SU-DHL-6 (cell line): ENCODE measurements at regions not wholly inside any gene's neighbourhood (a gene's known extent, or its start where the extent isn't known, plus 50 kb on each side); places are given as distances from the start of the nearest gene placed in this dataset.

Experiments
- EZH2phosphoT487 ChIP-seq: fragments of 200-600 bp; sonication (generic), shearing (Covaris generic); conservative IDR thresholded peaks from 2 replicates; pipeline ENCODE4 v1.6.1; 2018; ENCODE audit warnings: mild to moderate bottlenecking, antibody characterized with exemption, low read length, moderate library complexity, mixed read lengths
- TF ChIP-seq, protein P1 (sequence below): fragments of 200-600 bp; sonication (generic); IDR thresholded peaks from one replicate; pipeline ENCODE4 v1.5.1; 2017; ENCODE audit warnings: antibody characterized with exemption, mild to moderate bottlenecking, low read length, moderate library complexity; ENCODE audit not compliant: insufficient read depth, poor library complexity, severe bottlenecking

DNA sequence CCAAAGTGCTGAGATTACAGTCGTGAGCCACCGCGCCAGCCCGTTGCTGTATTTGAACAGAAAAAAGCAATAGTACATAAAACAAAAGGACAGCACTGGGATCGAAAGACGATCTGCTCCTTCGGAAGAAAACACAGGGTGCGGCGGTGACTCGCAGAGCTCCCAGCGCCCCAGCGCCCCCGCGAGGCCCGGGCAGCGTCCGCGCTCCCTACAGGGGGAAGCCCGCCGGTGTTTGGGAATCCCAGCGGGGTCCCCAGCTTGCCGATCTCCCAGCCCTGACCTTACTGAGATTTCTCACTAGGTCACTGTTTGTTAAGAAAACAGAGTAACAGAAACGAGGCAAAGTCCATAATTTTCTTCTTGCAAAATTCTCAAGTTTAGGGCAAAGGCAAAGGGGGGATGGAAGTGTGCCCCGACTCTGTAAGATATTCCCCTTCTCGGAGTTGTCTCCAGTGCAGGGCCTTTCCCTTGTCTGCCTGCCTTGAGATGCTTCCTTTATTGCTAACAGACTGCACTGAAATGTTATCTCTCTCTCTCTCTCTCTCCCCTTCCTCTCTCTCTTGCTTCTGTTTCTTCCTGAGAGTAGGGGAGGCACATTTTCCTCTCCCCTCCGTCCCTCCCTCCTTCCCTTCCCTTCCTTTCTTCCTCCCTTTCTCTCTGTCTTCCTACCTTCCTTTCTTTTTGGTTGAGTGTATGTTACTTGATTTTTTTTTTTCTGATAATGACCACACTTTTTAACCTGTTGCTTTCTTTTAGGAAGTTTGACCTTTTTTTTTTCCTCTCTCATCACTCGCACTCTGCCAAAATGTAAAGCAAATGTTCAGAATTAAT, 91.9 kb downstream of the TMEM30B start:
- TF ChIP-seq, protein P1, sequence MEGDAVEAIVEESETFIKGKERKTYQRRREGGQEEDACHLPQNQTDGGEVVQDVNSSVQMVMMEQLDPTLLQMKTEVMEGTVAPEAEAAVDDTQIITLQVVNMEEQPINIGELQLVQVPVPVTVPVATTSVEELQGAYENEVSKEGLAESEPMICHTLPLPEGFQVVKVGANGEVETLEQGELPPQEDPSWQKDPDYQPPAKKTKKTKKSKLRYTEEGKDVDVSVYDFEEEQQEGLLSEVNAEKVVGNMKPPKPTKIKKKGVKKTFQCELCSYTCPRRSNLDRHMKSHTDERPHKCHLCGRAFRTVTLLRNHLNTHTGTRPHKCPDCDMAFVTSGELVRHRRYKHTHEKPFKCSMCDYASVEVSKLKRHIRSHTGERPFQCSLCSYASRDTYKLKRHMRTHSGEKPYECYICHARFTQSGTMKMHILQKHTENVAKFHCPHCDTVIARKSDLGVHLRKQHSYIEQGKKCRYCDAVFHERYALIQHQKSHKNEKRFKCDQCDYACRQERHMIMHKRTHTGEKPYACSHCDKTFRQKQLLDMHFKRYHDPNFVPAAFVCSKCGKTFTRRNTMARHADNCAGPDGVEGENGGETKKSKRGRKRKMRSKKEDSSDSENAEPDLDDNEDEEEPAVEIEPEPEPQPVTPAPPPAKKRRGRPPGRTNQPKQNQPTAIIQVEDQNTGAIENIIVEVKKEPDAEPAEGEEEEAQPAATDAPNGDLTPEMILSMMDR: no peak
- no peak for TF ChIP-seq EZH2phosphoT487
